Naive thymus-derived CD4-positive, alpha-beta T cell (primary cell): ENCODE measurements at regions not wholly inside any gene's neighbourhood (a gene's known extent, or its start where the extent isn't known, plus 50 kb on each side); places are given as distances from the start of the nearest gene placed in this dataset.

Source experiments
- ATAC-seq: fragments of 150-1000 bp; cut with Tn5 transposase; 2 replicates; pipeline ENCODE4 v1.10.0; 2021; ENCODE audit warnings: mild to moderate bottlenecking, moderate library complexity
- CTCF ChIA-PET: fragments of 350-600 bp; sonication (Branson Sonifier 250); formaldehyde crosslinking; loops from one replicate; lab custom pipeline; 2021; ENCODE audit warnings: antibody characterized with exemption; lab: Charles Lee
- POLR2A ChIA-PET: fragments of 350-600 bp; sonication (Branson Sonifier 250); formaldehyde crosslinking; loops from one replicate; lab custom pipeline; 2021; ENCODE audit warnings: antibody characterized with exemption, inconsistent platforms; lab: Charles Lee
- DNase-seq, 9 donors: peaks; one replicate each; pipeline versions ENCODE4 v3.0.0 to v3.0.0-alpha.2; 2020 to 2022; ENCODE audit warnings: mixed read lengths in 1 of 9
- H3K27ac ChIP-seq: one replicate; pipeline ENCODE4 v1.7.0; 2013; ENCODE audit warnings: mild to moderate bottlenecking, low read depth, low read length, moderate library complexity
- H3K27me3 ChIP-seq, 2 donors: one replicate each; pipeline ENCODE4 v1.7.0; 2013; ENCODE audit warnings: low read length in 2 of 2, mild to moderate bottlenecking in 2 of 2, moderate library complexity in 2 of 2; ENCODE audit not compliant: control insufficient read depth in 2 of 2, insufficient read depth in 2 of 2
- H3K36me3 ChIP-seq, 3 experiments: 1 replicate in 2 of 3; 2 replicates in 1 of 3; pipeline ENCODE4 v1.7.0; 2013; ENCODE audit warnings: low read length in 3 of 3, mild to moderate bottlenecking in 3 of 3, moderate library complexity in 1 of 3; ENCODE audit not compliant: insufficient read depth in 3 of 3, control insufficient read depth in 2 of 3
- H3K4me1 ChIP-seq, 2 donors: one replicate each; pipeline ENCODE4 v1.7.0; 2013; ENCODE audit warnings: low read length in 2 of 2, mild to moderate bottlenecking in 2 of 2, moderate library complexity in 1 of 2; ENCODE audit not compliant: control insufficient read depth in 2 of 2, insufficient read depth in 2 of 2
- H3K4me3 ChIP-seq: 2 replicates; pipeline ENCODE4 v1.7.0; 2013; ENCODE audit warnings: mild to moderate bottlenecking, low read length
- H3K9me3 ChIP-seq, 3 experiments: 1 replicate in 2 of 3; 2 replicates in 1 of 3; pipeline ENCODE4 v1.7.0; 2013; ENCODE audit warnings: low read length in 3 of 3; ENCODE audit not compliant: control insufficient read depth in 2 of 3
- H3K27ac Mint-ChIP-seq, 9 donors: one replicate each; pipeline ENCODE4 v1.8.0; 2020 to 2022; ENCODE audit warnings: mixed read lengths in 9 of 9, mild to moderate bottlenecking in 8 of 9, moderate library complexity in 5 of 9, inconsistent platforms in 2 of 9
- H3K27me3 Mint-ChIP-seq, 5 donors: one replicate each; pipeline ENCODE4 v1.8.0; 2021 to 2022; ENCODE audit warnings: mixed read lengths in 5 of 5, mild to moderate bottlenecking in 1 of 5
- H3K36me3 Mint-ChIP-seq, 5 donors: one replicate each; pipeline ENCODE4 v1.8.0; 2020 to 2022; ENCODE audit warnings: mixed read lengths in 5 of 5, mild to moderate bottlenecking in 3 of 5, inconsistent platforms in 1 of 5
- H3K4me1 Mint-ChIP-seq, 7 donors: one replicate each; pipeline ENCODE4 v1.8.0; 2020 to 2022; ENCODE audit warnings: mixed read lengths in 7 of 7, mild to moderate bottlenecking in 3 of 7, inconsistent platforms in 1 of 7
- H3K4me3 Mint-ChIP-seq, 10 donors: one replicate each; pipeline ENCODE4 v1.8.0; 2020 to 2022; ENCODE audit warnings: mild to moderate bottlenecking in 10 of 10, mixed read lengths in 10 of 10, moderate library complexity in 6 of 10, inconsistent platforms in 2 of 10
- H3K9me3 Mint-ChIP-seq, 11 donors: one replicate each; pipeline ENCODE4 v1.8.0; 2020 to 2022; ENCODE audit warnings: mixed read lengths in 11 of 11, mild to moderate bottlenecking in 4 of 11, inconsistent platforms in 1 of 11, moderate library complexity in 1 of 11
- intact Hi-C, 2 donors: fragments of 100-400 bp; cut with micrococcal nuclease; formaldehyde crosslinking; loops; one replicate each; pipeline ENCODE4 v1.15.1; 2023

DNA sequence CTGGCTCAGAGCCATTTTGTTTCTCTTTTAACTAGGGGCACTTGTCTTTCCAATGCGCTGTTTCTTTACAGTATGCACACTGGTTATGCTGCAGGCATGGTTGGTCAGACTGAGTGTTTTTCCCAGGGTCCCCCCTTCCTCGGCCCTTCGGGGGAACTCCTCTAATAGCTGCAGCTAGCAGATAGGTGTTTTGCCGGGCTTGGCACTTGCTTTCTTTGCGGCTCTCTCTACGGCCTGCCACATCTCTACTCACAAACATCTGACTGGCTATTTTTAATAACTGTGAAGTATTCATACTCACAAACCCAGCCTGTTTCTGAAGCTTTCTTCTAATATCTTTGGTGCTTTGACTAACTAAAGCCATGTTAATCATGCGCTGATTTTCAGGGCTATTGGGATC lies 89.4 kb downstream of the SLC25A15 start:
- Mint-ChIP-seq H3K4me1 (peaks cover under 1 to 22% (median 18%) of the 10 kb centered on the region in 7 donors), H3K4me3 (no peak overlapping the region), H3K9me3 (peaks cover 13 to 85% (median 38%) of the 10 kb centered on the region in 11 donors), H3K27ac (no peak overlapping the region), H3K36me3 (peaks cover 44 to 91% (median 84%) of the 10 kb centered on the region in 5 donors), H3K27me3 (no peaks in the 10 kb centered on the region)
- ChIA-PET CTCF (no interaction called here), POLR2A (no interaction called here)
- H3K27ac ChIP-seq = no peak overlapping the region
- no peaks in the 10 kb centered on the region for H3K27me3 ChIP-seq
- H3K36me3 ChIP-seq = peaks cover 3 to 64% (median 14%) of the 10 kb centered on the region in 3 experiments
- DNase-seq (no peak), ATAC-seq (no peak)
- H3K9me3 ChIP-seq = peaks cover 0 to 54% (median 7%) of the 10 kb centered on the region in 3 experiments
- H3K4me1 ChIP-seq = peaks cover 3 to 7% of the 10 kb centered on the region in 2 donors
- intact Hi-C loops = no loop called here
- no peak overlapping the region for H3K4me3 ChIP-seq
